DMS153 treated with DMSO at 0.1 percent for 48 hours (cell line): ENCODE measurements at regions not wholly inside any gene's neighbourhood (a gene's known extent, or its start where the extent isn't known, plus 50 kb on each side); places are given as distances from the start of the nearest gene placed in this dataset.
"Not testable (repeated sequence)": the region's sequence is repeated elsewhere in the genome, so short reads cannot be mapped to it uniquely, and the experiment has no call there.

Experiments
- DNase-seq: peaks from one replicate; lab custom pipeline; 2025; ENCODE audit not compliant: unreplicated experiment; lab: John Stamatoyannopoulos, UW

DNA sequence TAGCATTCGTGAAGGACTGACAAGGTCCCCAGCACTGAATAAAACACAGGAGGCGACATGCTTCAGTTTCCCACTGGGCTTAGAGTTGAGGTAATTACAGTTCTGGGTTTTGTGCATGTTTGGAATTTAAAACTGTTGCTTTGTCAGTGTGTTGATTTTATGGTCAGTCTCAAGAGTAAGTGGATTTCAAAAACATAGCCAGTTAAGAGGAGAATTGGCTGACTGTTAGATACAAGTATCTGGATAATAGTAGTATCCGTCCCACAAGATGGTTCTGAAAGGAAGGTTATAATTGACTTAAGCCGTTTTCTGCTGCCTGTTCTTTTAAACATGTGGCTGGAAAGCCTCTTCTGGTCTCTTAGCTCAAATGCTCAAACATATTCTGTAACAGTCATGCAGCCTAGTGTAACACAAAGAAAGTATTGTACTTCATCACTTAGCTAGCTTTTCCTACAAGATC, 170.9 kb downstream of the POLR1F start:
- no peak for DNase-seq

DNA sequence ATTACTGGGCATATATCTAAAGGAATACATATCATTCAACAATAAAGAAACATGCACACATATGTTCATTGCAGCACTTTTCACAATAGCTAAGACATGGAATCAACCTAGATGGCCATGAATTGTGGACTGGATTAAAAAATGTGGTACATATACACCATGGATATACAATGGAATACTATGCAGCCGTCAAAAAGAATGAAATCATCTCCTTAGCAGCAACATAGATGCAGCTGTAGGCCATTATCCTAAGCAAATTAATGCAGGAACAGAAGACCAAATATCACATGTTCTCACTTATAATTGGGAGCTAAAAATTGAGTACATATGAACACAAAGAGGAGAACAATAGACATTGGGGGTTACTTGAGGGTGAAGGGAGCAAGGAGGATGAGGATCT, 175.6 kb downstream of the POLR1F start:
- DNase-seq = no peak

DNA sequence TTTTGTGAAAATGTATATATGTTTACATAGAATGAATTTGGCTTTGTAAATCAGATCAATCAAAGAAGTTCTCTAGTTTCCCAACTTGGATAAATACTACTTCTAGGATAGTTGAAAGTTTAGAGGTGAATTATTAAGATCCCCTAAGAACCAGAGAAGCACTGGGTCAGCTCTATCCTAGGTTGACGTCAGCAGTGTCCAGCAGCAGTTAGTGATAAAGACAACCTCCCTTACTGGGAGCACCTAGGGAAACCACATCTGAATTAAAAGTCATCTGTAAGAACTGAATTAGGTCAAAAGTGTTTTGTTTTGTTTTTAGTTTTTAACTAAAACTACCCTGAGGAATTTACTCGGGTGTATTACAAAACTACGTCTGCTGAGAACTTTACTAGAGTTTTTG, 178.0 kb downstream of the POLR1F start:
- DNase-seq = no peak

DNA sequence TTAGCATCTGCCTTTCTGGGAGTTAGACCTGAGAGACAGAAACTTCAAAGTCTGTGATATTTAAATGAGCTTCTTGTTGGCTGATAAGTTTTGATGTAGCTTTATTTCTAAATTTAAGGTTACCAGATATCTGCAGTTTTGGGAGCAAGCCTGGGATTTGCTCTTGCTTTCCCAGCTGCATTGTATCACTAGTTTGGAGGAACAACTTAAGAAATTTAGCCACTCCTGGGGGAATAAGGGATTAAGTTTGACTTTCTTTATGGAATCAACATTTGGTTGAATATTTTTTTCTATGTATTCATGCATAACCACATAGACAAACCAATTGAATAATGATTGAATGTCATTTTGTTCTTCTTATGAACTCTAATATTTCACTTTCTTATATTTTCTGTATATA, 178.6 kb downstream of the POLR1F start:
- no peak for DNase-seq

DNA sequence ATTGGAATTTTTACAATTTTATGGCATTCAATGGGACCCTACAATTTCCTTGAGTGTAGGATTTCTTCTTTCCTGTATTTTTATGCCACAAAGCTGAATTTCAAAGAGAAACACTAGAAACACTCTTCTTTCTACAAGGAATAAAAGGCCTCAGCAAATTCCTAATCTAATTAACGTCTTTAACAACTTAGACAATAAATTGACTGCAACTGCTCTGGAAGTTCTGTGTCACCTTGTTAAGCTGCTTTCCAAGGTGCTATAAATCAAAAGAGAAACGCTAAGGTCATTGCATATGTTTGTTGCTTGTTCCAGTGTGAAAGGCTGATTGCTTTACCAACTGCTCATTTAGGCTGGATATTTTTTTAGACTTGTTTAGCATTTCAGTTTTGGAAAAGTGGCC, 182.2 kb downstream of the POLR1F start:
- DNase-seq = no peak

DNA sequence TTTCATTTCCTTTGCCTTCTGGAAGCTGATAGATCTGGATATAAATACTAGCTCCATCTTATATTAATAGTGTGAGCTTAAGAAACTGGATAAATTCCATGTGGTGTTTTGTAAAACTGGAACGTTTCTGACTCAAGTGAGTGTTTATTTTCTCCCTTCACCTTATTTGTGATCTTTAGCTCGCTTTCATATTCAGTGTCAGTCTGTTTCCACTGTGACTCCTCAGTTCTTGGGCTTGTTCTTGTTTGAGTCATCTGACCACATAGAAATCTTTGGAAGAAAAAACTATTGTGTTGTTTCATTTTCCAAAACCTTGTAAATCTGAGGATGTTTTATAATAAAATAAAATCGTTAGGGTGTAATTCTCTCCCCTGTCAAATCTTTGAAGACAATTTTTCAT, 186.4 kb downstream of the POLR1F start:
- no peak for DNase-seq

DNA sequence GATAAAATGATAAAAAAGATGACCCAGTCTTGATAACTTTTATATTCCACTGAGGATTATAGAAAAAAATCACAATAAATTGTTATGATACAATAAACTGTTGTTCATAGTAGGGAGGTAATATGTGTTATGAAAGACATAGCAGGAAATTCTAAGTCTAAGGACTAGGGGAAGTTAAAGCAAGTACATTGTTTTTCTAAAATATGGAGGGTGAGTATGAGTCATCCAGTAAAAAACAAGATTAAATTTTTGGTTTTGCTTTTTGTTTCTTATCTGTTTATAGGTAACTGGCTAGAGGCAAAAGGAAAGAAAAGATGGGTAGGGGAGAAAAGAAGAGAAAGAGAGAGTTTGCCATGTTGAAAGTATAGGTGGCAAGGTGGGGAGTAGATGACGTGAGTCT, 188.4 kb downstream of the POLR1F start:
- no peak for DNase-seq

DNA sequence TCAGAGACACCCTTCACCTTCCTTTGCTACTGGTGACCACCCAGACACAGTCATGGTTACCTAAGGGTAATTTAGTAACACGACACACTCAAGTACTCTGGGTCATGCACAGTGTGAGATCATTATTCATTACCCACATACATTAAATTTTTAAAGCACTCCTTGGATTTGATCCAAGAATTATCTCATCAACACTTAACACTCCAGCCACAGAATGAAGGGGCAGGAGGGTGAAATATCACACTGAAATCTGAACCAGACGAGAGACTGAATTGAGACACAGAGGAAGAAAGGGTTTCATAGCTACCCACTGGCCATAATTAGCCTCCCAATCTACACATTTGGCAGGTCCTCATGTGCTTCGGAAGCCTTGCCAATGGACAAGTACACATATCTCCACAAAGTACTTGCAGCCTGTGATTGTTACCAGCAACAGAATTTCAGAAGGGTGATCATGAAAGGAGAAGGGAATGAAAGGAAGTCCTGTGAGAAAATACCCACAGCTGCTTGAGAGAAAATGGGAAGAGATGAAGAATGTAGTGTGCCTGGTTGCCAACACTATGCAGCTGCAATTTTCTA, 189.3 kb downstream of the POLR1F start:
- DNase-seq = no peak

DNA sequence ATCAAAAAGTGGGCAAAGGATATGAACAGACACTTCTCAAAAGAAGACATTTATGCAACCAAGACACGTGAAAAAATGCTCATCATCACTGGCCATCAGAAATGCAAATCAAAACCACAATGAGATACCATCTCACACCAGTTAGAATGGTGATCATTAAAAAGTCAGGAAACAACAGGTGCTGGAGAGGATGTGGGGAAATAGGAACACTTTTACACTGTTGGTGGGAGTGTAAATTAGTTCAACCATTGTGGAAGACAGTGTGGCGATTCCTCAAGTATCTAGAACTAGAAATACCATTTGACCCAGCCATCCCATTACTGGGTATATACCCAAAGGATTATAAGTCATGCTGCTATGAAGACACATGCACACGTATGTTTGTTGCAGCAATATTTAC, 191.3 kb downstream of the POLR1F start:
- not testable (repeated sequence) for DNase-seq

DNA sequence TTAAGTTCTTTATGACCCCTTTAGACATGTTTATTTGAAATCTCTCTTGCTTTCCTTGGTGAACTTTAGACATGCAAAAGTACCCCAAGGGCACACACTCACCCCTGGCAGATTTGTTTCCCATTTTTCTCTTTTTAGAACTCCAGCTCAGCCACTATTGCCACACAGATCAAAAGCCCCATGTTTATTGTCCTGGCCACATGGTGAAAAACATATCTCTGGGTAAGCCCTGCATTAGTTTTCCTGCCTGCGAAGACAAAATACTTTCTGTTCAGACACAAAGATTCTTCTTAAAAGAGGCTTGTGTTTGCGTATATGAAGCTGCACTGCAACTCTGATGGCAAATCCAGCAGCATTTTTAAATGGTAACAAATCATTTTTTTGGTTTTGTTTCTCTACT, 200.0 kb downstream of the POLR1F start:
- DNase-seq = no peak

DNA sequence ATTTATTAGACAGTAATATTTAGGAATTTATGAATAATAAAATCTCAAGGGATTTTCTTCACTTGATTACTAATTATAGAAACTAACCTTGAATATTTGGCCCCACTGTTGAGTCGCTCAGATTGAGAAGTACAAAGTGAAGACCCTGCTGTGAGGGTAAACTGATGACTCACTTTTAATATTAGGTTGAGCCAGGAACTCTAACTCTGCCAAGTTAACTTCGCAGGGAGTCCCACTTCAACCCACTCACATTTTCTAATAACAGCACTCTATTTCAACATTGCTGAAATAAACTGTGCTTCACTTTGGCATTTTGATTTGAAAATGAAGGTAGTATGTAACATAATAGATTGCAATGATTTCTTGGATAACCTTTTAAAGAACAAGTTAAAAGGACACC, 200.7 kb downstream of the POLR1F start:
- DNase-seq = no peak

DNA sequence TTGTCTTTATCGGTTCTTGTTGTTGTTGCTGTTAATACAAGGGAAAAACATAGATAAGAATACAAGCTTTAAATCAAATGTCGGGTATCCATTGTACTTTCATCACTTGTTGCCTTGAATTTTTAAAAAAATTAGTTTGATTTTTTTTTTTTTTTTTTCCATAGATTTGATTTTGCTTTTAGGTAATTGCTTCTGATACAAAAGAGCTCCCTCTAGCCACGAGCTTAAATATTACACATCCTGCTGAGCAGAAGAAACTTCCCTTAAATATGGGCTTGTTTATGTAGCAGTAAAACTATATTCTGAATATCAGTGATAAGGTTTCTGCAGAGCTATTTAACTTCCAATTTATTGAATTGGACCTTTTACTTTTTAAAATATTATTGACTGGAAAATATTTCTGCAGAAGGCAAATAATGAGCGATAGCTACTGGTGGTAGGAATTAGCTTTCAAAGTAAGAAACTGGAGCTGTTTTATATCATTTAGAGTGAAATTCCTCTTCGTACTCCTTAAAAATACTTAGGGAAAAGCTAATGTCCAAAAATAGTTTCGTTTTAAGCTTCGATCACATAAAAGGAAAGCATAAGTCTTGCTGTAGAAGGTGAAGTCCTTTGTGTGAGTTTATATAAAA, 216.9 kb downstream of the POLR1F start:
- no peak for DNase-seq

DNA sequence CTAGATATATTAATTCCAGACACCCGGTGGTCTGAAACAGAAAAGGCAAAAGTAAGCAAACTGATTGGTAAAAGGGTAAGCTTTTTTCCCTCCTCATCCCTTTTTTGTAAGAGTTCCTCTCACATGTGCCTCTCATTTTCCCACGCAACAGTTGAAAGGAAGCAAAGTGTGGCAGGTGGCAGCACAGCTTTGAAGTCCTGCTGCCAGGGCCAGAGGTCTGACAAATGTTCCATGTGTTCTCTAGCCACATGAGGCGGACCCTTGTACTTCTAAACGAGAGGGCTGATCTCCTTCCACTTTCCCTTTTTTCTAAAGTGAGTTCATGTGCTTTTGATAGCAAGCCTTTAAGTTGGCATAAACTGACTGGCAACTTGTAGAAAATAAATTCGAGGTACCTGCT, 217.5 kb downstream of the POLR1F start:
- DNase-seq = no peak

DNA sequence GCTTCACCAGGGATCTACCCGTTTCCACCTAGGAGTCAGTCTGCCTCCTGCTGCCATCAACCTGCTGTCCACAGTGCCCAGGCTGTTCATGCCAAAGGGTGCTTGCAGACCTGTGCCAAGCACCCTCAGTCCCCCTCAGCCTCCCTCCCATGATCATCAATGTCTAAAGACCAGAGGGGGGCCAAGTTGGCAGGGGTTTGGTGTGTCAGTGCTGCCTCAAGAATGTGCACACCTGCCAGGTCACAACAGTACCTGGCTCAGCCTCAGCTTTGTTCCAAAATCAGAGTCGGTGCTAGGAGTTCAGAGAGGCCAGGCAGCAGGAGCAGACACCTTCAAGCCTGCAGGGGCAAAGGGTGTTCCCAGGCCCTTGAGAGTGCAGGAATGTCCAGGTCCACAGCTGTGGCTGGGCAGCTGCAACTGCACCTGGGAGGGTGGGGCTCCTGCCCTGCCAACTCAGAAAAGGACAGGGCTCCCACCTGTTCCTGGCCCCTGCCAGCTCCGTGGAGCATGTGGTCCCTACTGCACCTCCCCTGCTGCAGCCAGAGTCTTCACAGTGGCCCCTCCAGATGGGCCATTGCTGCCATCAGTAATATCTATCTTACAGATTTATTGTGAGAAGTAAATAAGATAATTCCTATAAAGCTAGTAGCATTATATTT, 219.5 kb downstream of the POLR1F start:
- DNase-seq = no peak

DNA sequence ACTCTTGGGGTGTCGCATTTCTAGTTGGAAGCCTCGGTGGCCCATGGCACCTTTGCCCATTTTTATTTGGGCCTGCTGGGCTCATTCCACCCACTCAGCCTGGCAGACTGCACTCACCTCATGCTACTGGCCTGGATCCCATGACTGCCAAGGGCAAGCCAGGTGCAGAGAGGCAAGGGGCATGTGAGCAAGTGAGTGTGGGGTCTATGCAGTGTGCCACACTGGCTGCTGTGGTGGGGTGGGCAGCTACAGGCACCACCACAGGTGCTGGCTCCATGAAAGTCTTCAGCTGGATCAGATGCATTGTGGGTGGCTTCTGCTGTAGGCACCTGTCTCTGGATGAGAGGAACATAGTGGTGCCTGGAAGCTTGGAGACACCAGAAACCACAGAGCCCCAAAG, 220.8 kb downstream of the POLR1F start:
- no peak for DNase-seq

DNA sequence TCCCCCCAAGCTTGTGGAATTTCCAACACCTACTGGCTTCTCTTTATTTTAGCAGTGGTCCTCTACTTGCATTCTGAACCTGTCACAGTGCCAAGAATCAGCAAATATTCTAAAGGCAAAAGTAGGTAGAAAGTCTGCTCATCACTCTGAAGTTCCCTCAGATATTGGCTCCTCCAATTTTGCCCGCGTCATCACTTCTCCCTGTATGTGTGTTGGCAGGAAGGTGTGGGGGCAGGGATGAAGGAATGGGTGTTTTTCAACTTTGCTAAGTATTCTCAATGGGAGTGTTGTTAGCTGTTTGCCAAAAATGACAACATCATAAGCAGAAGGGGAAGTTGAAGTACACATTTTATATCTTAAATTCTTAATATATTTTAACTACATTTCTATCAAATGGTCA, 226.2 kb downstream of the POLR1F start:
- no peak for DNase-seq

DNA sequence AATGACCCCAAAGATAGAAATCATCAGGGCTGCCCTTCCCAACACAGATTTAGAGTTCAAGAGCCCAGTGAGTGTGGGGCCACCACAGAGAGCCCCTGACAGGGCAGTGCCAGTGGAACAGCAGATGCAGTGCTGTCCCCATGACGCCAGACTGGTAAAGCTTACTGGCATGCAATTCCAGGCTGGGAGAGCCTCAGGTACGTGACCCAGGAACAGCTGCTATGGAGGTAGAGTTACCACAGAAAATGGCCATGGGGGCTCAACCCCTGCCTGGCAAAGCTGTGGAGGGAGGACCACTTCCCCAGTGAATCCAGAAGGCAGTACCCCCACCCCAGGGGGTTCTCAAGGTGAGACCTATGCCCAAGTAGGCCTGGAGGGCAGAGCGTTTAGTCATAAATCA, 228.5 kb downstream of the POLR1F start:
- no peak for DNase-seq

DNA sequence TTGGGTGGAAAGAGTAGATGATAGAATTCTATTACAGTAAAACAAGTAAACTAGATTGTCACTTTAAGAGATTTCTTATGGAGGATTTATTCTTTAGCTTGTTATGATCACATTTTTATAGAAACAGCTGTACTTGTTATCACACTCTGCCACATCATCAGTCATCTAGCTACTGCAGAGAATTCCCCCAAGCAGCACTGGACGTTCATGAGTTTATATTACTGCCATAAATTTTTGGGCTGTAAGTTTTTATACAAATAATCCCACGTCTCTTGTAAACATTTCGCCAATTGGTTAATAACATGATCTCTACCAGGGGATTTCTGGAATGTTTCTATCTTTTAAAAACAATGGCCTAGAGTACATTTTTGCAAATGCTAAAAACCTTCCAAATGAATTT, 238.8 kb downstream of the POLR1F start:
- DNase-seq = no peak

DNA sequence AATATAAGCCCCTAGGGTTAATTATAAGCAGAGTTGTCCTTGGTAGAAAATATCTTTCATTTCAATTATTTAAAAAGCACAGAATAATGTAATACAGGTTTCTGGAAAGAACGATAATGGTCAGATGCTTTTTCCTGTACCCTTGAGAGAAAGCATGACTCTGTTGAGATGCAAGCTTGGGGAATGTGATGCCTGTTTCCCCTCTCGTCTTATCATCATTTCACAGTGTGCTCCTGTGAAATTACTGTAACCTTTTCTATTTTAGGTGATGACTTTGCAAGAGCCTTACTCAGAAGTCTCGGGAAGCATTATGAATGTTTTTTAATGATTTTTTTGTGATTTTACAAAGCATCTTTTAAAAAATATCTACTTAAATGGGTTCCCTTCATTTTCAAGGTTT, 243.0 kb downstream of the POLR1F start:
- no peak for DNase-seq

DNA sequence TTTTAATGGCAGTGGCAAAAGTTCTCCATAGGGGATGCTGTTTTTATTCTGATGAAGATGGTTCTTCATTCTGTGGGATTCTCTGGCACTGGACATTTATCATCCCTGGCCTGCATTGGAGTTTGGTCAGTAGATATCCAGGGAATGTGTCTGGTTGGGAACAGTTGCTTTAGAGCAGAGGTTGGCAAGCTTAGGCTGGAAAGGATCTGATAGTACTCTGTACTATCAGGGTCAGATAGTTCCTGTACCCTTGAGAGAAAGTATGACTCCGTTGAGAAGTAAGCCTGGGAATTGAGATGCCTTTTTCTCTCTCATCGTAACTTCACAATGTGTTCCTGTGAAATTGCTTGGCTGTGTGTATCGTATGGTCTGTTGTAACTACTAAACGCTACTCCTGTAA, 244.1 kb downstream of the POLR1F start:
- no peak for DNase-seq

DNA sequence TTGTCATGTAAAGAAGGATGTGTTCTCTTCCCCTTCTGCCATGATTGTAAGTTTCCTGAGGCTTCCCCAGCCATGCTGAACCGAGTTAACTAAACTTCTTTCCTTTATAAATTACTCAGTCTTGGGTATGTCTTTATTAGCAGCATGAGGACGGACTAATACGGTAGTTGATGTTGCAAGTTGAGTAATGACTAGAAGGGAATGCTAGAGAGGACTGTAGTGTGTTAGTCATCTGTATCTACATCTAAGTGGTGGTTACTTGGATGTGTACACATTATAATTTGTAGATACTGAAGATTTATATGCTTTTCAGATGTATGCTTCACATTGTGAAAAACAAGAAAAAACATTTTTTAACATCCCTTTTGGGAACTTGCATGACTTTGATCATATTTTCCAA, 244.6 kb downstream of the POLR1F start:
- no peak for DNase-seq

DNA sequence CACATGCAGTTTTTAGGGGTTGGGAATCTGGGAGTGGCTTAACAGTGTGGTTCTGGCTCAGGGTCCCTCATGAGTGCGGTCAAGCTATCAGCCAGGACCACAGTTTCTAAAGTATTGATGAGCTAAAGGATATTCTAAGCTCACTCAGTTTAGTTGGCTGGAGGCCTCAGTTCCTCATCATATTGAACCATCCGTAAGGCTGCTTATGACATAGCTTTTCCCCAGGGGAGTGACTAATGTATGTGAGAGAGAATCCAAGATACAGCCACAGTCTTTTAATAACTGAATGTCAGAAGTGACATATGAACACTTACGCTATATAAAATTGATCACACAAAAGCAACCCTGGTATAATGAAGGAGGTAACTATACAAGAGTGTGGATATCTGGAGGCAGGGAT, 245.3 kb downstream of the POLR1F start:
- DNase-seq = no peak

DNA sequence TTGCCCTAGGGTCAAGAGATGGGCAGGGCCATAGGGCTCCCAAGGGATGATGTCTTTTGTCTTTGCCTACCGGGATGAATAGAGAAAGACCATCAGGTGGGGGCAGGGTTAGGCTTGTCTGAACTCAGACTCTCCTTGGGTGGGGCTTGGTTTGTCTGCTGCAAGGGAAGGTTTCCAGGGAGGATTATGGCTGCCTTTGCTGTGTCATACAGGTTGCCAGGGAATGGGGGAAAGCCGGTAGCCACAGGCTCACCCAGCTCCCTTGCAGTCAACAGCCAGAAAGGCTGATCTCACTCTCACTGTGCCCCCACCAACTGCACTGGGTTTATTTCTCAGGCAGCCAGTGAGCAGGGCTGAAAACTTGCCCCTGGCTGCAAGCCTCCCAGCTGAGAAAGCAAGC, 253.2 kb downstream of the POLR1F start:
- DNase-seq = no peak
